IMR-90 (cell line): ENCODE measurements at regions not wholly inside any gene's neighbourhood (a gene's known extent, or its start where the extent isn't known, plus 50 kb on each side); places are given as distances from the start of the nearest gene placed in this dataset.

Experiments
- ATAC-seq: fragments of 200-7000 bp; cut with Tn5 transposase; 2 replicates; pipeline ENCODE4 v1.9.1; 2020; ENCODE audit warnings: low read depth, mild to moderate bottlenecking, moderate library complexity
- BruUV-seq: library from RNA; stranded (reverse); fragments of 400-500 nt; replicated peaks from 2 replicates; lab custom pipeline; 2021; lab: Mats Ljungman, UMichigan
- CTCF ChIA-PET: fragments of 300-600 bp; formaldehyde crosslinking; extraction: SDS; loops from one replicate; lab custom pipeline; 2021; ENCODE audit warnings: antibody characterized with exemption; lab: Yijun Ruan, JAX
- POLR2A ChIA-PET: fragments of 300-600 bp; sonication (Branson Sonifier 250); formaldehyde crosslinking; loops from one replicate; lab custom pipeline; 2022; ENCODE audit warnings: antibody characterized with exemption; ENCODE audit not compliant: unreplicated experiment; lab: Charles Lee
- DNase-seq: peaks from one replicate; pipeline ENCODE4 v3.0.0; 2013
- H2AFZ ChIP-seq: replicated peaks from 2 replicates; pipeline ENCODE3; 2013; ENCODE audit warnings: low read length, mild to moderate bottlenecking; ENCODE audit not compliant: poor library complexity
- H2AK5ac ChIP-seq: 2 replicates; pipeline ENCODE4 v1.6.1; 2013; ENCODE audit warnings: low read depth, low read length, inconsistent platforms
- H2AK9ac ChIP-seq: replicated peaks from 2 replicates; pipeline ENCODE3; 2013; ENCODE audit warnings: mild to moderate bottlenecking, low read depth, low read length, moderate library complexity; ENCODE audit not compliant: poor library complexity
- H2BK120ac ChIP-seq: 2 replicates; pipeline ENCODE4 v1.6.1; 2013; ENCODE audit warnings: low read depth, low read length, inconsistent platforms
- H2BK15ac ChIP-seq: 3 replicates; pipeline ENCODE4 v1.6.1; 2013; ENCODE audit warnings: low read depth, low read length, inconsistent platforms
- H2BK20ac ChIP-seq: 2 replicates; pipeline ENCODE4 v1.6.1; 2013; ENCODE audit warnings: low read depth, mild to moderate bottlenecking, inconsistent platforms, low read length, moderate library complexity
- H2BK5ac ChIP-seq: 2 replicates; pipeline ENCODE4 v1.6.1; 2013; ENCODE audit warnings: mild to moderate bottlenecking, low read depth, low read length, inconsistent platforms; ENCODE audit not compliant: poor library complexity, severe bottlenecking
- H3K14ac ChIP-seq: replicated peaks from 2 replicates; pipeline ENCODE4 v1.6.1; 2013; ENCODE audit warnings: low read depth, low read length, inconsistent platforms
- H3K18ac ChIP-seq: 2 replicates; pipeline ENCODE4 v1.6.1; 2013; ENCODE audit warnings: low read depth, low read length, control low read depth
- H3K23ac ChIP-seq: 2 replicates; pipeline ENCODE4 v1.6.1; 2013; ENCODE audit warnings: low read depth, low read length, inconsistent platforms
- H3K27ac ChIP-seq: 2 replicates; pipeline ENCODE4 v1.5.1; 2013; ENCODE audit warnings: mild to moderate bottlenecking, control low read depth, low read length; ENCODE audit not compliant: insufficient read depth
- H3K27me3 ChIP-seq: 2 replicates; pipeline ENCODE4 v1.6.1; 2013; ENCODE audit warnings: low read length; ENCODE audit not compliant: control insufficient read depth, insufficient read depth
- H3K36me3 ChIP-seq: 2 replicates; pipeline ENCODE4 v1.6.1; 2013; ENCODE audit warnings: low read length, mixed read lengths; ENCODE audit not compliant: control insufficient read depth, insufficient read depth
- H3K4ac ChIP-seq: 2 replicates; pipeline ENCODE4 v1.6.1; 2013; ENCODE audit warnings: low read depth, low read length, inconsistent platforms
- H3K4me1 ChIP-seq: 2 replicates; pipeline ENCODE4 v1.6.1; 2013; ENCODE audit warnings: low read length, mixed read lengths; ENCODE audit not compliant: control insufficient read depth, insufficient read depth
- H3K4me2 ChIP-seq: 2 replicates; pipeline ENCODE4 v1.6.1; 2013; ENCODE audit warnings: low read depth, mild to moderate bottlenecking, control low read depth, low read length, moderate library complexity
- H3K4me3 ChIP-seq: 2 replicates; pipeline ENCODE4 v1.5.1; 2013; ENCODE audit warnings: low read depth, mild to moderate bottlenecking, control low read depth, low read length, moderate library complexity; ENCODE audit not compliant: insufficient read depth
- H3K56ac ChIP-seq: 2 replicates; pipeline ENCODE4 v1.6.1; 2013; ENCODE audit warnings: low read length, inconsistent platforms; ENCODE audit not compliant: insufficient read depth; ENCODE audit errors: extremely low read depth
- H3K79me1 ChIP-seq, 2 experiments: 2 replicates each; pipeline ENCODE4 v1.6.1; 2013; ENCODE audit warnings: low read length in 2 of 2, inconsistent platforms in 1 of 2, low read depth in 1 of 2
- H3K9ac ChIP-seq: 2 replicates; pipeline ENCODE4 v1.6.1; 2013; ENCODE audit warnings: low read depth, low read length, control low read depth
- H3K9me1 ChIP-seq: 2 replicates; pipeline ENCODE4 v1.6.1; 2013; ENCODE audit warnings: low read length, inconsistent platforms; ENCODE audit not compliant: insufficient read depth
- H3K9me3 ChIP-seq: 2 replicates; pipeline ENCODE4 v1.6.1; 2013; ENCODE audit warnings: low read length; ENCODE audit not compliant: control insufficient read depth, insufficient read depth
- H4K20me1 ChIP-seq: 2 replicates; pipeline ENCODE4 v1.6.1; 2013; ENCODE audit warnings: low read length, inconsistent platforms; ENCODE audit not compliant: insufficient read depth
- H4K5ac ChIP-seq: 2 replicates; pipeline ENCODE4 v1.6.1; 2013; ENCODE audit warnings: mild to moderate bottlenecking, low read depth, low read length, control low read depth
- H4K8ac ChIP-seq, 2 experiments: 2 replicates each; pipeline ENCODE4 v1.6.1; 2013; ENCODE audit warnings: low read depth in 2 of 2, low read length in 2 of 2, control low read depth in 1 of 2, inconsistent platforms in 1 of 2
- H4K91ac ChIP-seq: 2 replicates; pipeline ENCODE4 v1.6.1; 2013; ENCODE audit warnings: low read depth, low read length, inconsistent platforms; ENCODE audit not compliant: insufficient read depth
- BHLHE40 ChIP-seq: fragments of 150-350 bp; IDR thresholded peaks from 2 replicates; pipeline ENCODE4 v1.6.1; 2016; ENCODE audit warnings: mild to moderate bottlenecking, low read depth, low read length
- CEBPB ChIP-seq: IDR thresholded peaks from 2 replicates; pipeline ENCODE4 v1.6.1; 2012; ENCODE audit warnings: low read depth, low read length, improper control_type of control experiment
- CTCF ChIP-seq: conservative IDR thresholded peaks from 2 replicates; pipeline ENCODE4 v1.5.1; 2012; ENCODE audit warnings: mild to moderate bottlenecking, low read depth, low read length, improper control_type of control experiment
- ELK1 ChIP-seq: fragments of 150-350 bp; IDR thresholded peaks from 2 replicates; pipeline ENCODE4 v1.6.1; 2016; ENCODE audit warnings: low read depth, mild to moderate bottlenecking, low read length, moderate library complexity, borderline replicate concordance
- MXI1 ChIP-seq: IDR thresholded peaks from 2 replicates; pipeline ENCODE4 v1.6.1; 2012; ENCODE audit warnings: low read depth, mild to moderate bottlenecking, low read length, moderate library complexity, borderline replicate concordance
- NFE2L2 ChIP-seq: fragments of 150-350 bp; IDR thresholded peaks from 2 replicates; pipeline ENCODE4 v1.6.1; 2016; ENCODE audit warnings: low read depth, mild to moderate bottlenecking, low read length
- RAD21 ChIP-seq: IDR thresholded peaks from 2 replicates; pipeline ENCODE4 v1.6.1; 2012; ENCODE audit warnings: low read length, improper control_type of control experiment
- WGBS, 2 experiments: methylation state at CpG; one replicate each; pipeline versions ENCODE4 v1.1.5 to v1.1.7; 2013; ENCODE audit warnings: missing lambda C conversion rate in 2 of 2; ENCODE audit not compliant: insufficient read length in 1 of 2; ENCODE audit errors: extremely low coverage in 2 of 2; 5-methylcytosine and 5-hydroxymethylcytosine counted together
- dilution Hi-C: fragments of 300-500 bp; cut with HindIII; formaldehyde crosslinking; loops from one replicate; pipeline ENCODE4 v1.14.3; 2018; ENCODE audit warnings: low sequenced_read_pairs; ENCODE audit not compliant: unreplicated experiment
- in situ Hi-C: fragments of 300-500 bp; cut with MboI; formaldehyde crosslinking; loops from 3 replicates; pipeline ENCODE4 v1.14.3; 2019; ENCODE audit warnings: low sequenced_read_pairs, inconsistent platforms, mixed read lengths
- intact Hi-C: fragments of 100-400 bp; cut with micrococcal nuclease; formaldehyde crosslinking; loops from 2 replicates; pipeline ENCODE4 v1.10.0; 2022

- H3K4me3 ChIP-seq = no peak overlapping the region
- no peak overlapping the region for H3K56ac ChIP-seq
- dilution Hi-C loops = no loop called here
- no peak overlapping the region for H3K14ac ChIP-seq
- no peak overlapping the region for H3K23ac ChIP-seq
- no peak overlapping the region for H2AFZ ChIP-seq
- H3K27ac ChIP-seq = no peak overlapping the region
- POLR2A ChIA-PET = no interaction called here
- no peaks in the 10 kb centered on the region for H4K20me1 ChIP-seq
- WGBS, 2 experiments = no CpG with 5 or more reads among the region's 3 CpGs
- H2BK15ac ChIP-seq = no peak overlapping the region
- no peaks in the 10 kb centered on the region for H3K79me1 ChIP-seq
- intact Hi-C loops = no loop called here
- H3K4me2 ChIP-seq = no peak overlapping the region
- H4K8ac ChIP-seq = no peak overlapping the region
- no peaks in the 10 kb centered on the region for H3K9me1 ChIP-seq
- H2AK9ac ChIP-seq = no peak overlapping the region
- H3K9me3 ChIP-seq = no peaks in the 10 kb centered on the region
- H3K36me3 ChIP-seq = no peaks in the 10 kb centered on the region
- in situ Hi-C loops = no loop called here
- no peak for ATAC-seq
- no peak overlapping the region for H3K9ac ChIP-seq
- TF ChIP-seq NFE2L2 = no peak
- TF ChIP-seq ELK1 = no peak
- TF ChIP-seq MXI1 = no peak
- no peak for TF ChIP-seq CEBPB
- no peak for TF ChIP-seq CTCF
- no peak for TF ChIP-seq BHLHE40
- TF ChIP-seq RAD21 = no peak
- H4K91ac ChIP-seq = no peak overlapping the region
- no peak overlapping the region for H3K4ac ChIP-seq
- no peak overlapping the region for H2BK5ac ChIP-seq
- H2BK120ac ChIP-seq = no peak overlapping the region
- no peak overlapping the region for H2AK5ac ChIP-seq
- no peak overlapping the region for H4K5ac ChIP-seq
- no TSS peak for BruUV-seq
- H3K18ac ChIP-seq = no peak overlapping the region
- DNase-seq = no peak
- no peaks in the 10 kb centered on the region for H3K4me1 ChIP-seq
- no peak overlapping the region for H2BK20ac ChIP-seq
- CTCF ChIA-PET = no interaction called here
- no peaks in the 10 kb centered on the region; the same call in none of the 2 replicates for H3K27me3 ChIP-seq
Measured at GRCh38 chr2:234318361-234318760, 178.5 kb downstream of the ARL4C start.
